ENCODE measurements at regions not wholly inside any gene's neighbourhood (a gene's known extent, or its start where the extent isn't known, plus 50 kb on each side); places are given as distances from the start of the nearest gene placed in this dataset.

- no peak for TF ChIP-seq POLR2AphosphoS5 (IDR thresholded peaks at IDR 0.05)
- no peak for TF ChIP-seq EP300 (IDR thresholded peaks at IDR 0.05)
Observed at GRCh38 chr4:126267689-126268088, 952.9 kb downstream of the FAT4 start.
